IPS-20b (cell line): ENCODE measurements at regions not wholly inside any gene's neighbourhood (a gene's known extent, or its start where the extent isn't known, plus 50 kb on each side); places are given as distances from the start of the nearest gene placed in this dataset.
"Not testable (repeated sequence)": the region's sequence is repeated elsewhere in the genome, so short reads cannot be mapped to it uniquely, and the experiment has no call there.

Experiments used
- H3K27ac ChIP-seq: one replicate; pipeline ENCODE4 v1.5.1; 2013; ENCODE audit warnings: low read length
- H3K27me3 ChIP-seq: 2 replicates; pipeline ENCODE4 v1.6.1; 2013; ENCODE audit warnings: mild to moderate bottlenecking, low read length, inconsistent platforms; ENCODE audit not compliant: insufficient read depth
- H3K36me3 ChIP-seq: 2 replicates; pipeline ENCODE4 v1.6.1; 2013; ENCODE audit warnings: low read depth, mild to moderate bottlenecking, inconsistent platforms, low read length, moderate library complexity; ENCODE audit not compliant: insufficient read depth
- H3K4me1 ChIP-seq: 2 replicates; pipeline ENCODE4 v1.6.1; 2013; ENCODE audit warnings: mild to moderate bottlenecking, control low read depth, inconsistent platforms, low read length, moderate library complexity; ENCODE audit not compliant: insufficient read depth
- H3K4me3 ChIP-seq: 2 replicates; pipeline ENCODE4 v1.5.1; 2013; ENCODE audit warnings: mild to moderate bottlenecking, low read length, inconsistent platforms
- H3K9ac ChIP-seq: 2 replicates; pipeline ENCODE4 v1.6.1; 2013; ENCODE audit warnings: low read depth, mild to moderate bottlenecking, inconsistent platforms, low read length, moderate library complexity
- H3K9me3 ChIP-seq: 2 replicates; pipeline ENCODE4 v1.6.1; 2013; ENCODE audit warnings: mild to moderate bottlenecking, low read depth, low read length, inconsistent platforms; ENCODE audit not compliant: insufficient read depth

GRCh38 chr5:166710271-166710670, 1581.2 kb upstream of the WWC1 start:
- no peak overlapping the region for H3K4me3 ChIP-seq
- no peaks in the 10 kb centered on the region for H3K9me3 ChIP-seq
- H3K27me3 ChIP-seq: no peaks in the 10 kb centered on the region
- no peak overlapping the region for H3K9ac ChIP-seq
- H3K4me1 ChIP-seq: peaks cover 17% of the 10 kb centered on the region
- H3K36me3 ChIP-seq: no peaks in the 10 kb centered on the region
- no peak overlapping the region for H3K27ac ChIP-seq

GRCh38 chr5:166712447-166713185, 1578.8 kb upstream of the WWC1 start:
- no peak overlapping the region for H3K9ac ChIP-seq
- H3K9me3 ChIP-seq: no peaks in the 10 kb centered on the region
- H3K27ac ChIP-seq: no peak overlapping the region
- no peak overlapping the region for H3K4me3 ChIP-seq
- peaks cover 17% of the 10 kb centered on the region for H3K4me1 ChIP-seq
- no peaks in the 10 kb centered on the region for H3K27me3 ChIP-seq
- H3K36me3 ChIP-seq: no peaks in the 10 kb centered on the region

DNA sequence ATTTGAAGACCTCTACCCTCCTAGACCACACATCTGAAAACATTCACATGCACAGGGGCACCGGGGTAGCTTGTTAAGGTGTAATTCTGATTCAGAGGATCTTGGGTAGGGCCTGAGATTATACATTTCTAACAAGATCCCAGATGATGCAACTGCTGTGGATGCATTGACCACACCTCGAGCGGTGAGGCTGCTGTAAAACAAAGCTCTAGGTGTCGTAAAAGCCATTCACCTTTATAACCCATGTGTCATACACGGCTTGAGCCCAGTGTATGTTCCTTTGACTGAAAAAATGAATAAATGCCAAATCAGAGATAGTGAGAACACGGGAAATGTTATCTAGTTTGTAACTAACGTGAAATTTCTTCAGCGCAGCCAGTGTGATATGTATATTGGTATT, 1578.2 kb upstream of the WWC1 start:
- H3K36me3 ChIP-seq: no peaks in the 10 kb centered on the region
- H3K27me3 ChIP-seq: no peaks in the 10 kb centered on the region
- no peak overlapping the region for H3K4me3 ChIP-seq
- no peaks in the 10 kb centered on the region for H3K9me3 ChIP-seq
- peaks cover 17% of the 10 kb centered on the region for H3K4me1 ChIP-seq
- no peak overlapping the region for H3K27ac ChIP-seq
- no peak overlapping the region for H3K9ac ChIP-seq

DNA sequence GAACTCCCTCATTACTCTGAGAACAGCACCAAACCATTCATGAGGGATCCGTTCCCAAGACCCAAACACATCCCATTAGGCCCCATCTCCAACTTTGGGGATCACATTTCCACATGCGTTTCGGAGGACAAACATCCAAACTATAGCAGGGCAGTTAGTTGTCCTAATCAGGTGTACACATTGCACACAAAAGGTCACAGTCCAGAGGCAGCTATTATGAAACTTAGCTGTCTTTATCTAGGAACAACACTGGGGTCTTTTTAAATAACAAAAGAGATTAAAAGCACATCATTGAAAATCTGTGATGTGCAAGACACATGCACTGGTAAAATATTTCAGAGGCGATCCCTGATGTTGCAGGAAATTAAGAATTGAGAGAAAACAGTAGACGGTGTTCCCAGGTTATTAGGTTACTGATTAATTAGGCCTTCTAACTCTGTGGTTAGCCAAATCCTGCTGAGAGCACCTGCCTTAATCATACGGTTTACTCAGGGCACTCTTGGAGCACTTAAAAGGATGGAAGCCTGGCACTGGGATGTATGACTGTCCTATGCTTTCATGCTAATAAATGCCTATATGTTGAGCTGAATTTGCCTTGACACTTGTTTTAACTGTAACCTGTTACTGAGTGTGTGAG, 1574.5 kb upstream of the WWC1 start:
- Histone ChIP-seq H3K4me3 (no peak overlapping the region), H3K4me1 (peaks cover 17% of the 10 kb centered on the region), H3K9me3 (no peaks in the 10 kb centered on the region), H3K9ac (no peak overlapping the region), H3K27me3 (no peaks in the 10 kb centered on the region), H3K27ac (no peak overlapping the region), H3K36me3 (no peaks in the 10 kb centered on the region)

DNA sequence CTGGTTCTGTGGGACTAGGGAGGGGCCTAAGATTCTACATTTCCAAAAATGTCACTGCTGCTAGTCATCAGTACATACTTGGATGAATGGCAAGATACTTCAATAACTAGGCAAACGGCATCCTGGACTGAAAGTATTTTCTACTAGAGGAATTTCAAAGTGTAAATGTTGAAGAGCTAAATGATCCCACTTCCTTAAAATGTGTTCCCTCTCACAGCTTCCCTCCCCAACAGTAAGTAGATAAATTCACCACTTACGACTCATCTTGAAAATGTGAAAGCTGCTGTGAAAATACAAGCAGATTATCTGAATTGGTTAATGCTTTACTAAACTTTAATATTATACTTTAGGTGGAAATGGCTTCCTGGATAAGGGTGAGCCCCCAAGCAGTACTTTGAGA, 1571.5 kb upstream of the WWC1 start:
- Histone ChIP-seq H3K36me3 (no peaks in the 10 kb centered on the region), H3K27me3 (no peaks in the 10 kb centered on the region), H3K9ac (no peak overlapping the region), H3K27ac (no peak overlapping the region), H3K4me1 (no peaks in the 10 kb centered on the region), H3K9me3 (no peaks in the 10 kb centered on the region), H3K4me3 (no peak overlapping the region)

- Histone ChIP-seq H3K36me3 (no peaks in the 10 kb centered on the region), H3K4me3 (no peak overlapping the region), H3K4me1 (no peaks in the 10 kb centered on the region), H3K9ac (no peak overlapping the region), H3K27ac (no peak overlapping the region), H3K9me3 (no peaks in the 10 kb centered on the region), H3K27me3 (no peaks in the 10 kb centered on the region)
Observed at GRCh38 chr5:166722939-166723338, 1568.5 kb upstream of the WWC1 start.

- no peaks in the 10 kb centered on the region for H3K27me3 ChIP-seq
- no peak overlapping the region for H3K27ac ChIP-seq
- no peak overlapping the region for H3K9ac ChIP-seq
- H3K4me3 ChIP-seq: no peak overlapping the region
- no peaks in the 10 kb centered on the region for H3K36me3 ChIP-seq
- H3K4me1 ChIP-seq: 0 out of 2 replicates have a peak, but pooled peaks cover 3% of the 10 kb centered on the region
- H3K9me3 ChIP-seq: no peaks in the 10 kb centered on the region
Observed at GRCh38 chr5:166724284-166724683, 1567.2 kb upstream of the WWC1 start.

DNA sequence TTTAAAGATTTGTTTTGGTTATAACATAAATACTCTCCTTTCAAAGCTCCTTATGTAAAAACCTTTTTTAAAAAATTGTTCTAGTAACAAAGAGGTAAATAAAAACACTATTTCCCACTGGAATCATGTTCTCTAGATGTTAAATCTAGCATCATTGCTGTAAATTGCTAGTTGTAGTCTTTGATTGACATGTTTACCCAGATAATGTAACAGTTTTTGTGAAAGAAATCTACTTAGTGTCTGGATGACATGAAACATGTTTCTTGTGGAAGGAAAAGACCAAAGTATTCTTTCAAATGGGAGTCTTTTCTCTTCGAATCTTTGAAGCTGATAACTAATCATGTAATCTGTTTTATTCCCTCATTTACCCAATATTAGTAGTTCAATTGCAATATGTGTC, 1565.9 kb upstream of the WWC1 start:
- H3K27ac ChIP-seq: no peak overlapping the region
- H3K9ac ChIP-seq: no peak overlapping the region
- no peaks in the 10 kb centered on the region for H3K9me3 ChIP-seq
- H3K36me3 ChIP-seq: no peaks in the 10 kb centered on the region
- H3K4me3 ChIP-seq: no peak overlapping the region
- 0 out of 2 replicates have a peak, but pooled peaks cover 3% of the 10 kb centered on the region for H3K4me1 ChIP-seq
- no peaks in the 10 kb centered on the region for H3K27me3 ChIP-seq

GRCh38 chr5:166726406-166726805, 1565.0 kb upstream of the WWC1 start:
- Histone ChIP-seq H3K4me1 (0 out of 2 replicates have a peak, but pooled peaks cover 3% of the 10 kb centered on the region), H3K36me3 (no peaks in the 10 kb centered on the region), H3K27me3 (no peaks in the 10 kb centered on the region), H3K9ac (no peak overlapping the region), H3K4me3 (no peak overlapping the region), H3K9me3 (no peaks in the 10 kb centered on the region), H3K27ac (no peak overlapping the region)

GRCh38 chr5:166742951-166743350, 1548.5 kb upstream of the WWC1 start:
- not testable (repeated sequence) for H3K9ac ChIP-seq, H3K4me1 ChIP-seq

DNA sequence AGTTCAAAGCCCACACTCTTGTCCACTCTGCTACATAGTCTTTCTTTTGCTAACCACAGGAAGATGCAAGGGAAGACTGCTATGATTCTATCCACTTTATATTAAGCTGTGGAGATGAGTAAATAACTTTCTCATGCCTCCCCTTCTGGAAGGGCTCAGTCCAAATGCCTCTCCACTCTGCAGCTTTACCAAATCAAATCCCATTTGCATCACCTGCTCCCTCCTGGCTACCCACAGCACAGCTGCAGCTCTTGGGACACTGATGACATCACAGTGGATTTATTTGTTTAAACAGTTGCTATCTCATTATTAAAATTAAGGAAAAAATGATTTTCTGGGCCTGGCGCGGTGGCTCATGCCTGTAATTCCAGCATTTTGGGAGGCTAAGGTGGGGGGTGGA, 1544.9 kb upstream of the WWC1 start:
- H3K9ac ChIP-seq: no peak overlapping the region

More at GRCh38 chr5:166742951-166743350, 1548.5 kb upstream of the WWC1 start:
- not testable (repeated sequence) for H3K9me3 ChIP-seq, H3K36me3 ChIP-seq, H3K4me3 ChIP-seq, H3K27ac ChIP-seq, H3K27me3 ChIP-seq

DNA sequence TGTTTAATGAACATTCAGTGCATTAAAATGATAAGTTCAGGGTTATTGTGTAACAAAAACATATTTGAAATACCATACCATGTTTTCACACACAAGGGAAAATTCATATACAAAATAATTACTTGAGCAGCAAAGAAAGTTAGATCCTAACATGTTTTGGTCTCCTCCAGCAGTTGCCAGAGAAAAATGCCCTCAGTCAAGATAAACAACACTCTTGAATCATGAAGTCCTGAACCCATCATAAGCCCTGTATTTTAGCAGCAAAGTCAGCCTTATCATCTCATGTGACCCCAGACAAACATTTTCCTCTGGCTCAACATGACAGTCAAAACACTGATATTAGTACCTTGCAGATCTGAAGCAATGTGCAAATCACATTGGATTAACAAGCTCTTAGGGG, 1541.1 kb upstream of the WWC1 start:
- no peaks in the 10 kb centered on the region for H3K27me3 ChIP-seq
- no peak overlapping the region for H3K27ac ChIP-seq
- H3K4me3 ChIP-seq: no peak overlapping the region
- no peaks in the 10 kb centered on the region for H3K36me3 ChIP-seq
- no peaks in the 10 kb centered on the region for H3K4me1 ChIP-seq
- H3K9me3 ChIP-seq: no peaks in the 10 kb centered on the region
- no peak overlapping the region for H3K9ac ChIP-seq

More for the DNA sequence above, 1544.9 kb upstream of the WWC1 start:
- Histone ChIP-seq H3K36me3 (no peaks in the 10 kb centered on the region), H3K4me3 (no peak overlapping the region), H3K27ac (no peak overlapping the region), H3K27me3 (no peaks in the 10 kb centered on the region), H3K9me3 (no peaks in the 10 kb centered on the region), H3K4me1 (no peaks in the 10 kb centered on the region)
